ENCODE measurements at regions not wholly inside any gene's neighbourhood (a gene's known extent, or its start where the extent isn't known, plus 50 kb on each side); places are given as distances from the start of the nearest gene placed in this dataset.

GRCh38 chr1:47616036-47616435, 178.2 kb downstream of the FOXD2 start:
- no peaks in the 10 kb centered on the region for H3K36me3 ChIP-seq (ENCODE audit: control insufficient read depth, insufficient read depth, low read length, severe bottlenecking)
- peaks cover 11% of the 10 kb centered on the region for H3K27me3 ChIP-seq (replicated peaks; ENCODE audit: control insufficient read depth, insufficient read depth, low read length)
- H3K9me3 ChIP-seq (ENCODE audit: control insufficient read depth, low read length), result no peaks in the 10 kb centered on the region
- H3K9ac ChIP-seq (ENCODE audit: low read length), result no peak overlapping the region
- no peak overlapping the region for H3K4me3 ChIP-seq (ENCODE audit: low read length)
- H3K4me1 ChIP-seq (ENCODE audit: control insufficient read depth, insufficient read depth, low read length), result no peaks in the 10 kb centered on the region
- no peak for DNase-seq (ENCODE audit: low read depth)

GRCh38 chr1:47616906-47617305, 179.1 kb downstream of the FOXD2 start:
- Histone ChIP-seq H3K27me3 (replicated peaks; ENCODE audit: control insufficient read depth, insufficient read depth, low read length) (peaks cover 13% of the 10 kb centered on the region), H3K36me3 (ENCODE audit: control insufficient read depth, insufficient read depth, low read length, severe bottlenecking) (no peaks in the 10 kb centered on the region), H3K9me3 (ENCODE audit: control insufficient read depth, low read length) (no peaks in the 10 kb centered on the region), H3K4me3 (ENCODE audit: low read length) (no peak overlapping the region), H3K4me1 (ENCODE audit: control insufficient read depth, insufficient read depth, low read length) (peaks cover 3% of the 10 kb centered on the region), H3K9ac (ENCODE audit: low read length) (no peak overlapping the region)
- no peak for DNase-seq (ENCODE audit: low read depth)

- H3K4me3 ChIP-seq (ENCODE audit: low read length), result no peak overlapping the region
- no peaks in the 10 kb centered on the region for H3K9me3 ChIP-seq (ENCODE audit: control insufficient read depth, low read length)
- no peak for DNase-seq (ENCODE audit: low read depth)
- peaks cover 6% of the 10 kb centered on the region for H3K4me1 ChIP-seq (ENCODE audit: control insufficient read depth, insufficient read depth, low read length)
- no peak overlapping the region for H3K9ac ChIP-seq (ENCODE audit: low read length)
- H3K36me3 ChIP-seq (ENCODE audit: control insufficient read depth, insufficient read depth, low read length, severe bottlenecking), result no peaks in the 10 kb centered on the region
- peaks cover 13% of the 10 kb centered on the region for H3K27me3 ChIP-seq (replicated peaks; ENCODE audit: control insufficient read depth, insufficient read depth, low read length)
Measured at GRCh38 chr1:47617381-47618221, 179.8 kb downstream of the FOXD2 start.

- no peaks in the 10 kb centered on the region for H3K36me3 ChIP-seq (ENCODE audit: control insufficient read depth, insufficient read depth, low read length, severe bottlenecking)
- H3K27me3 ChIP-seq (replicated peaks; ENCODE audit: control insufficient read depth, insufficient read depth, low read length), result peaks cover 8% of the 10 kb centered on the region
- no peak overlapping the region for H3K4me3 ChIP-seq (ENCODE audit: low read length)
- peaks cover 6% of the 10 kb centered on the region for H3K4me1 ChIP-seq (ENCODE audit: control insufficient read depth, insufficient read depth, low read length)
- no peaks in the 10 kb centered on the region for H3K9me3 ChIP-seq (ENCODE audit: control insufficient read depth, low read length)
- no peak for DNase-seq (ENCODE audit: low read depth)
- no peak overlapping the region for H3K9ac ChIP-seq (ENCODE audit: low read length)
Measured at GRCh38 chr1:47618222-47618720, 180.4 kb downstream of the FOXD2 start.

GRCh38 chr1:47618830-47619229, 181.0 kb downstream of the FOXD2 start:
- H3K27me3 ChIP-seq (replicated peaks; ENCODE audit: control insufficient read depth, insufficient read depth, low read length), result peaks cover 8% of the 10 kb centered on the region
- H3K9me3 ChIP-seq (ENCODE audit: control insufficient read depth, low read length), result no peaks in the 10 kb centered on the region
- H3K4me3 ChIP-seq (ENCODE audit: low read length), result no peak overlapping the region
- no peak overlapping the region for H3K9ac ChIP-seq (ENCODE audit: low read length)
- H3K4me1 ChIP-seq (ENCODE audit: control insufficient read depth, insufficient read depth, low read length), result peaks cover 6% of the 10 kb centered on the region
- DNase-seq (ENCODE audit: low read depth), result no peak
- no peaks in the 10 kb centered on the region for H3K36me3 ChIP-seq (ENCODE audit: control insufficient read depth, insufficient read depth, low read length, severe bottlenecking)

- Histone ChIP-seq H3K4me1 (ENCODE audit: control insufficient read depth, insufficient read depth, low read length) (peaks cover 6% of the 10 kb centered on the region), H3K4me3 (ENCODE audit: low read length) (no peak overlapping the region), H3K9ac (ENCODE audit: low read length) (no peak overlapping the region), H3K27me3 (replicated peaks; ENCODE audit: control insufficient read depth, insufficient read depth, low read length) (peaks cover 5% of the 10 kb centered on the region), H3K9me3 (ENCODE audit: control insufficient read depth, low read length) (no peaks in the 10 kb centered on the region), H3K36me3 (ENCODE audit: control insufficient read depth, insufficient read depth, low read length, severe bottlenecking) (no peaks in the 10 kb centered on the region)
- no peak for DNase-seq (ENCODE audit: low read depth)
Measured at GRCh38 chr1:47621483-47621882, 183.6 kb downstream of the FOXD2 start.

- Histone ChIP-seq H3K9me3 (ENCODE audit: control insufficient read depth, low read length) (no peaks in the 10 kb centered on the region), H3K36me3 (ENCODE audit: control insufficient read depth, insufficient read depth, low read length, severe bottlenecking) (no peaks in the 10 kb centered on the region), H3K27me3 (replicated peaks; ENCODE audit: control insufficient read depth, insufficient read depth, low read length) (peaks cover 8% of the 10 kb centered on the region), H3K4me3 (ENCODE audit: low read length) (no peak overlapping the region), H3K4me1 (ENCODE audit: control insufficient read depth, insufficient read depth, low read length) (peaks cover 6% of the 10 kb centered on the region), H3K9ac (ENCODE audit: low read length) (no peak overlapping the region)
- DNase-seq (ENCODE audit: low read depth), result no peak
Measured at GRCh38 chr1:47621977-47622376, 184.1 kb downstream of the FOXD2 start.

GRCh38 chr1:47622776-47623556, 185.1 kb downstream of the FOXD2 start:
- DNase-seq (ENCODE audit: low read depth), result no peak
- peaks cover 6% of the 10 kb centered on the region for H3K4me1 ChIP-seq (ENCODE audit: control insufficient read depth, insufficient read depth, low read length)
- H3K27me3 ChIP-seq (replicated peaks; ENCODE audit: control insufficient read depth, insufficient read depth, low read length), result peaks cover 12% of the 10 kb centered on the region

GRCh38 chr1:47623557-47623940, 185.7 kb downstream of the FOXD2 start:
- no peak for DNase-seq (ENCODE audit: low read depth)
- no peak overlapping the region for H3K4me3 ChIP-seq (ENCODE audit: low read length)
- no peaks in the 10 kb centered on the region for H3K36me3 ChIP-seq (ENCODE audit: control insufficient read depth, insufficient read depth, low read length, severe bottlenecking)
- H3K9ac ChIP-seq (ENCODE audit: low read length), result no peak overlapping the region
- H3K9me3 ChIP-seq (ENCODE audit: control insufficient read depth, low read length), result no peaks in the 10 kb centered on the region
- H3K4me1 ChIP-seq (ENCODE audit: control insufficient read depth, insufficient read depth, low read length), result peaks cover 6% of the 10 kb centered on the region
- peaks cover 13% of the 10 kb centered on the region for H3K27me3 ChIP-seq (replicated peaks; ENCODE audit: control insufficient read depth, insufficient read depth, low read length)

More at GRCh38 chr1:47622776-47623556, 185.1 kb downstream of the FOXD2 start:
- no peaks in the 10 kb centered on the region for H3K9me3 ChIP-seq (ENCODE audit: control insufficient read depth, low read length)
- H3K4me3 ChIP-seq (ENCODE audit: low read length), result no peak overlapping the region
- no peaks in the 10 kb centered on the region for H3K36me3 ChIP-seq (ENCODE audit: control insufficient read depth, insufficient read depth, low read length, severe bottlenecking)
- H3K9ac ChIP-seq (ENCODE audit: low read length), result no peak overlapping the region

GRCh38 chr1:47624531-47624930, 186.7 kb downstream of the FOXD2 start:
- Histone ChIP-seq H3K4me3 (ENCODE audit: low read length) (no peak overlapping the region), H3K27me3 (replicated peaks; ENCODE audit: control insufficient read depth, insufficient read depth, low read length) (peaks cover 22% of the 10 kb centered on the region), H3K4me1 (ENCODE audit: control insufficient read depth, insufficient read depth, low read length) (peaks cover 6% of the 10 kb centered on the region), H3K9ac (ENCODE audit: low read length) (no peak overlapping the region), H3K36me3 (ENCODE audit: control insufficient read depth, insufficient read depth, low read length, severe bottlenecking) (no peaks in the 10 kb centered on the region), H3K9me3 (ENCODE audit: control insufficient read depth, low read length) (no peaks in the 10 kb centered on the region)
- DNase-seq (ENCODE audit: low read depth), result no peak

GRCh38 chr1:47627016-47627415, 189.2 kb downstream of the FOXD2 start:
- H3K4me3 ChIP-seq (ENCODE audit: low read length), result no peak overlapping the region
- no peak for DNase-seq (ENCODE audit: low read depth)
- H3K36me3 ChIP-seq (ENCODE audit: control insufficient read depth, insufficient read depth, low read length, severe bottlenecking), result no peaks in the 10 kb centered on the region
- H3K4me1 ChIP-seq (ENCODE audit: control insufficient read depth, insufficient read depth, low read length), result peaks cover 2% of the 10 kb centered on the region
- no peaks in the 10 kb centered on the region for H3K9me3 ChIP-seq (ENCODE audit: control insufficient read depth, low read length)
- no peak overlapping the region for H3K9ac ChIP-seq (ENCODE audit: low read length)
- H3K27me3 ChIP-seq (replicated peaks; ENCODE audit: control insufficient read depth, insufficient read depth, low read length), result peaks cover 20% of the 10 kb centered on the region

Data from adipocyte (in vitro differentiated cells).